HG03025 (cell line): ENCODE measurements at regions not wholly inside any gene's neighbourhood (a gene's known extent, or its start where the extent isn't known, plus 50 kb on each side); places are given as distances from the start of the nearest gene placed in this dataset.

Experiments
- ATAC-seq: cut with Tn5 transposase; IDR thresholded peaks from one replicate; pipeline ENCODE4 v1.9.1; 2021; ENCODE audit warnings: mild to moderate bottlenecking, moderate library complexity; ENCODE audit not compliant: unreplicated experiment, low FRiP score

DNA sequence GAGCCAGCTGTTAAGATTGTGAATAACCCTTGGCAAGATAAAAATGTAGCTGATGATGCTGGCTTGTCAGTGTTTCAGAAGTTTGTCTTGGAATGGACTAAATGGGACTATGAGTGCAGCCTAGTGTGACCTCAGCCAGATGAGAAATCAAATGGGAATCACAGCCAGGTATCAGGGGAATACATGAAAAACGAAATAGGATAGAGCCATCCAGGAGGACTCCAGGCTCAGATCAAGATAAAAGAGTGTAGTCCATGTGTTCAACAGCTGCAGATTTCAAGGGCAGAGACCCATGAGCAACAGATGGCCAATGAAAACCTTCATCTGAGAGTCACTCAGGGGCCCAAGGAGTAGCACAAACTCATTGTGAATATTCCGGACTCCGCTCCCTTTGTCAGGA, 1080.9 kb upstream of the CADM2 start:
- no peak for ATAC-seq

DNA sequence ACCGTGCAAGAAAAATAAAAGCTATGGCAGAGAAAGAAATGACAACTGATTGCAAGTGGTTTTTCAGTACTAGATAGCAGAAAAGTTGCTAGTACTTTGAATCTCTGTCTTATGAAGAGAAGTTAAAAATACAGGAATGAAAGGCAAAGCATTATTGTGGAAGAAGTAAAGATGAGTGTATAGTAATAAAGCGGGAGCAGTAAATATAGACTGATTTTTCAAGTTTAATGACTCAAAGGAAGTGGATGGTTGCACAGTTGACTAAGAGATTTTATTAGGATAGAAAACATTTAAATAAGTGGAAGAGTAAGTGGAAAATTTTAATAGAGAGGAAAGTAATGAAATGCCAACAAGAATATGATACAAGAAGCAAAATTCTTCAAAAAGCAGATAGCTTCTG, 1076.1 kb upstream of the CADM2 start:
- ATAC-seq: no peak

DNA sequence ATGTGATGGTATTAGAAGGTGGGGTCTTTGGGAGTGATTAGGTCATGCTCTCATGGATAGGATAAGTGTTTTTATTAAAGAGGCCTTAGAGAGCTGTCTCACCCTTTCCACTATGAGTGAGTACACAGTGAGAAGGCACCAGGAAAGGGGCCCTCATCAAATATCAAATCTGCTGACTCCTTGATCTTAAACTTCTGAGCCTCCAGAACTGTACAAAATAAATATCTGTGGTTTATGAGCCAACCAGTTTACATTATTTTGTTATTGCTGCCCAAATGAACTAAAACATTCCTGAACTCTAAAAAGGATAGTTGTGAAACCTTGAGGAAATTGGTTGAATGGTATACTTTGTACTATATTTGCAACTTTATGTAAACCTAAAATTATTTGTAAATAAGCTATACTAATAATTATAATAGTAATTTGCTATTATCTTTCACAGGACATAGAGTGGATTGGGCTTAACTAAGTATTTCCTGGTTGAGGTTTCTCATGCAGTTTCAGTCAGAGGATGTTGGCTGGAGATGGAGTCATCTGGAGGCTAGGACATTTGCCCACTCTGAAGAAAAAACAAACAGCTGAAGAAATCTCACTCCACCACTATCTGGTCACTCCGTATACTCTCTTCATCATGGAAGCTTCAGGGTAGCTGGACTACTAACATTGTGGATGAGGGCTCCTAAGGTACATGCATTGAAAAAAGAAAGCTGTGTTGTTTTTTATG, 1068.6 kb upstream of the CADM2 start:
- ATAC-seq: no peak

DNA sequence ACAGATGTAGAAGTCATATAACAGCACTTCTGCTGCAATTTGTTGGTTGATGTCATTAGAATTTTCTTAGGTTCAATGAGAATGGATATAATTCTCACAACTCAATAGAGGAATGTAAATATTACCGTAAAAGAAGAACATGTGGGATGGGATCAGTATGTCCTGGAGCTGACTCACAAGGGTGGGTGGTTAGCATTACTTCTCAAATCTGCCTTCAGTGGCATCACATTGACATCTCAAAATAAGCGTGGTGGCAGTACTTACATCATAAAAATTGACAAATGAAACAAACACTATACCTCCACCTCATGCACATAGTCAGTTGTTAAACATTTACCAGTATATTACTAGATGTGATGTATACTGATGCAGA, 1068.0 kb upstream of the CADM2 start:
- no peak for ATAC-seq

DNA sequence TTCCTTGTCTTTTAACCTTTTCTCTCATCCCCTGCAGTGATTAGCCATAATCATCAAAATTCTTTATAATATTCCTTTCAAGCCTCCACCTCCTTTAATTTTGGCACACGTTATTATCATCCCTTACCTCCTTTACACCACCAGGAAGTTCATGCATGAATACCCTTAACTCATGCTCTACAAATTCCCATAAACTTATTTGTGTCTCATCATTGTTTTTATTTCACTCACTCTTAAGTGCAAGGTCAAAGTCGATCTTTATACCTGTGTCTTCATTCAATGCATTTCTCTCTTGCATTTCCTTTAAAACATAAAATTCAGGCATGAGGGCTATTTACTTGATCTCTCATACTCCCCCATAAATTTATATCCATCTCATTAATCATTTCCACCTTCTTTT, 1064.6 kb upstream of the CADM2 start:
- ATAC-seq: no peak

DNA sequence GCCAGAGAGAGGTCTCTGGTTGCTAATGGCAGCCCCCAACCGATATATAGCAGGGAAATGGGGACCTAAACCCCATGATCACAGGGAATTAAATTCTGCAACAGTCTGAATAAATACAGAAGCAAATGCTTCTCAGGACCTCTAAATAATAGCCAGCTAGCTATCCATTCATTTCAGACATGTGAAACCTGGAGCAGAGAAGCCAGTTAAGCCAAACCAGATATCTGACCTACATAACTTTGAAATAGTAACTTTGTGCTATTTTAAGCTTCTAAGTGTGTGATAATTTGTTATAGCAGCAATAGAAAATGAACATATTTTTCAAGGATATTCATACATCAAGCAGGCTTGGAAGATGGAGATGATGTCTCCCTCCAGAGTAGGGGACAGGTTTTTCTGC, 1062.9 kb upstream of the CADM2 start:
- no peak for ATAC-seq

DNA sequence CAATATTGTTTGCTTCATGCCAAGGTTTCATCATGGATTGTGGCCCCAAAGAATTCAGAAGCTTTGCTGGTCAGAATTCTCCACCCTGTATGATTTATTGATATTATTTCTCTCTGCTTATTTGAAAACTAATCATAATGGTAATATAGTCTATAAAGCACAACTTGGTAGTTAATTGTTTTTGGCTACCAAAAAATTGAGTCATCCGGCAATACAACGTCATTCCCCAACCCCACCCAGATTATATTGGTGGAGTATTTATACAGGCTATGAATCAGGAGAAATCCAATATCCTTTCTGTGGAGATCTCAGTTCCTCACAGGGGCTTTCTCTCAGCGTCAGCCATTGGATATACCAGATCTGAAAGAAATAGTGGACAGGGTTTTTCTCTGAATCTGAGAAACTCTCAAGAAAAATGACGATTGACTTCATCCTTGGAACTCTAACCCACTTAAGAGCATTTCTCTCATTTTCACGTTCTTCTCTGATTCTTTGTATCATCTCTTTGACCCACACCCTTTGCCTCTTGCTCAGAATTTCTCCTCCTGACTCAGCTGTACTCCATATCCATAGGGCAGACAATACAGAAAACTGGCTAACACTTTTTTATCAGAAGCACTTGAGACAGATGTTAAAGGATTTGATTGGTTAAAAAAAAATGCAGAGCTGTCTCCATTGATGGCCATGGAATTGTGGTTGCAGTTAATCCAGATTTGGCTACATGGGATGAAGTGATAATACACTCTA, 1055.8 kb upstream of the CADM2 start:
- ATAC-seq: no peak

DNA sequence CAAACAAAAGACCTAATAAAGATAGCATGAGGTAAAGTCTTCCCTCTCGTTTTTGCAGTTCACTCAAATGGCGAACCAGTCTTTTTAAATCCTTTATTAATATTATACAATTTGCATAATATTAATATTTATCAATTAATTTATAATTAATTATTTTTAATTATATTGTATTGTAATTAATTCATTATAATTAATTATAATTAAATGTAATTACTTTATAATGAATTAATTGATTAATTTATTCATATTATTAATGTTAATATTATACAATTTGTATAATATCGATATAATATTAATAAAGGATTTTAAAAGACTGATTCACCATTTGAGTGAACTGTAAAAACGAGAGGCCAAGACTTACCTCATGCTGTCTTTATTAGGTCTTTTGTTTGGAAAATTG, 1045.4 kb upstream of the CADM2 start:
- no peak for ATAC-seq

DNA sequence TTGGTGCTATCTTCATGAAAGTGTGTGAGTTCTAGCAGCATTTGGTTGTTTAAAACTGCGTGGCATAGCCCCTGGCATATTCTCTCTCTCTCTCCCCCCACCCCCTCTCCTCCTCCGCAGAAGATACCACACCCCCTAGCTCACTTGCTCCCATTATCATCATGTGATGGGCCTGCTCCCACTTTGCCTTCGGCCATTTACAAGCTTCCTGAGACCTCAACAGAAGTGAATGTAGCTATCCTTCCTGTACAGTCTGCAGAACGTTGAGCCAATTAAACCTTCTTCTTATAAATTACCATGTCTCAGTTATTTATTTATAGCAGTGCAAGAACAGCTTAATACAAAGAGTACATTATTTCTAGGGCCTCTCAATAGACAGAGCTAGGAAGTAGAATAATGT, 1032.5 kb upstream of the CADM2 start:
- no peak for ATAC-seq

DNA sequence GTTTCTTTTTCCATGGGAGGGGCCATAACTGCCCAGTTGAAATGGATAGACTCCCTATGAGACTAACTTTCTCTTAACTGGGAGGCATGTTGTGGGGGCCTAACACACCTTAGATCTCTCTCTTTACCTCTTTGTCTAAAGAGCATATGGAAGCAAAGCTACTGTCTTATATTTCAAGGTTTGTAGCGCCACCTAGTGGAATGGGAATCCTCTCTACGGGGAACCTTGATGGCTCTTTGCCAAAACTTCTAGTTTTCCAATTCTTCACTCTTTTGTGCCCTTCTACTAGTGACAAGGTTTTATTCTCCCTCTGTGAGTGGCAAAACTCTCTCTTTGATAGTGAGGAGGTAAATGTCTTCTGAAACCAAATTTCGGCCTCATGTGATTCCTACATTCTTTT, 1030.4 kb upstream of the CADM2 start:
- ATAC-seq: no peak

DNA sequence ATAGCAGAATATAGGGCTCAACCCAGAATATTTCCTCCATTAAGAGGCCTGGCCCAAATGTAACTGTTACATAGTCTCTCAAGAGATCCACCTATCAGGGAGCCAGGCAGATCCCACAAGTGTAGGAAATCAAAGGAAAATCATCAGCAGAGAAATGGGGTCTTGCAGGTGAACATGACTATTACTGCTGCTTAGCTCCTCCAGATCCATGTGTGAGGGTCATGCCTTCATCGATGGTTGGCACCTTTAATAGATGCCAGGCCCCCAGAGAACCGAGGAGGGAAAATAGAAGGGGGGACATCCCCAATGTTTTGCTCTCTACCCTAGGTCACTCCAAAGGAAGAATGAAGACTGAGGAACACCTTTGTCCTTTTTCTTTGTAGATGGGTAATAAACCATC, 1029.9 kb upstream of the CADM2 start:
- no peak for ATAC-seq

DNA sequence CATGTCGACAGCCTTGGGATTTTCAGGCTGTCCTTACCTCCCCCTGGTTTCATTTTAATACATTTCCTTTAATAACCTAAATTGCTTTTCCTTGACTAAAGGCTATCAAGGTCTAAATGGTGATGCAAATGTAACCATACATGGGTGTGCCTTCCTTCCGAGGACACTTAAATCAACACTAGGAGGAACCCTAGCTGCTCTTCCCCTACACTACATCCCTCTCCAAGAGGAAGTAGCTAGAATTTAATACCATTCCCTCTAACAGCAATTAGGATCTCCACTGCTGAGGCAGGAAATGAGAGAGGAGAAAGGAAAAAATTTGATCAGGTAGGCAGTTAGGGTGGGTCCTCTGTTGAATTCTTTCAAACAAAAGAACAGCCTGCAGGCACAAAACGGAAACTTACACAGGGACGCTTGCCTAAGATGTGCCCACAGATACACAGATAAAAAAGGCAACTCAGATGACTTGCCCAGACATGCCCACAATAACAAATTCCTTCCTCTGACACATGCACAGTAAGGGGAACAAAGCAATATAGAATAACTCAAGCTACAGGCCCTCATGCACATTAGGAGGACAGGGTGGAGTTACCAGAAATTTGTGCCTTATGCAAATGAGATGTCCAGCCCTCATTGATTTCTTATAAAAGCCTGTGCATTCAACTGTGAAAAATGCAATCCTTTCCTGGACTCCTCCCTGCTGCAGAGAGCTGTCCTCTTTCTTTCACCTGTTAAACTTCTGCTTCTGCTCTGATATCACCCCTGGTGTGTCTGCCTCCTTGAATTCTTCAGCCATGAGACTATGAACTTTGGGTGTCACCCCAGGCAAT, 1024.4 kb upstream of the CADM2 start:
- ATAC-seq: no peak

DNA sequence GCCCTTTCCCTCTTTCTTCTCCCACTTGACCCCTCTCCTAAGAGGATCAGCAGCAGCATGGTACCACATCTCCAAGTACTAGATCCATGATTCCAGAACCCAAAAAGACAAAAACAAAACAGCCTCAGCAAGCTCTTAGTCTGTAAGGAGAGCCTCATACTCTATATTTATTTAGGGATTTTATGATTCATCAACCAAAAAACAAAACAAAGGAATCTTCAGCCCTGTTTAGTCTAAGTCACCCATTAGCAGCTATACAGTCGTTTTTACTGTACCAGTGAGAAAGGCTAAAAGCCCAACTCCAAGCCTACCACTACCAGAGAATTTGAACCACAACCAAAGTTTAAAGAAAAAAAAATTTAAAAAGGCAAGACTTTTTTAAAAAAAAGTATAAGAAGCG, 1020.3 kb upstream of the CADM2 start:
- no peak for ATAC-seq

DNA sequence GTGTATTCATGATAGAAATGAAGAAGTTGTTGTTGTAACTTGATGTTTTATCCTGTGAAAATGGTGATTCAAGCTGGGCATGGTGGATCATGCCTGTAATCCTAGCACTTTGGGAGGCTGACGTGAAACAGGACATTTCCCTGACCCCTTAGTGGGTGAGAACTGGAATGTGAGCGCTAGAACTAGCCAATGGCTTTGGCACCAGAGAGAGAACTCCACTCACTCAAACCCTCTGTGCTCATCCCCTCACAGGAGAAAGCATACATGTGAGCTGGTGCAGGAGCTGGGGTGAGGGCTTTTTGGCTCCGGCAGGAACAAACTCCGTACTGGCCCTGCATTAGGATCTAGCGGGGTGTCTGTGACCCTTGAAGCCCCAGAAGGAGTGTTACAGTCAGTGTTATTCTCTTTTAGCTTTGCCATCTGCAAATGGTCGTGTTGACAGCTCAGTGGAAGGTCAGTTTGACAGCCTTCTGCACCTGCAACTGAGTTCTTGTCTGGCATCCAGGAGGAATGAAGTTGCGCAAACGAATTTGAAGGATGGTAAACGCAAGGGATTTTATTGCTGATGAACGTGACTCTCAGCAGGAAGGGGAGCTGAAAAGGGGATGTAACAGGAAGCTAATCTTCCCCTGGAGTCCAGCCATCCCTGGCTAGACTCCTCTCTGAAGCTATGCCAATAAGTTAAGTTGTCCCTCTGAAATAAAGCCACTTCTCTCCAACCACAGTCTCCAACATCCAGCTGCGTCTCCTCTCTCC, 1016.6 kb upstream of the CADM2 start:
- ATAC-seq: no peak

DNA sequence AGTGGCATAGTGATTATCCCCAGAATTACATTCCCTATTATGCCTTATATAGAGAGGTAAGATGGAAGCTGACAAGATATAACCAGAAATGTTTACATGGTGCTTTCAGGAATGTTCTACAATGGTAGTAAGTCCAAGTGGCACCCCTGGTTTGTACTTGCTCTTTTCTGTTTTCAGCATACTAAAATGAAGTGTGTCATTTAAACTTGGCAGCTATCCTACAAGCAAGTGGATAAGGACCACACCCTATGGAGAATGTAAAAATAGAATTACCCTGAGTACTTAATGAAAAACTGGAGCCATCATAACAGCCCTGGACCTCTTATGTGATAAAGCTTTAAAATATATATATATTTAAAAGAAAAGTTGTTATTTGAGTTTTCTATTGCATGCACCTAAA, 1012.7 kb upstream of the CADM2 start:
- no peak for ATAC-seq

DNA sequence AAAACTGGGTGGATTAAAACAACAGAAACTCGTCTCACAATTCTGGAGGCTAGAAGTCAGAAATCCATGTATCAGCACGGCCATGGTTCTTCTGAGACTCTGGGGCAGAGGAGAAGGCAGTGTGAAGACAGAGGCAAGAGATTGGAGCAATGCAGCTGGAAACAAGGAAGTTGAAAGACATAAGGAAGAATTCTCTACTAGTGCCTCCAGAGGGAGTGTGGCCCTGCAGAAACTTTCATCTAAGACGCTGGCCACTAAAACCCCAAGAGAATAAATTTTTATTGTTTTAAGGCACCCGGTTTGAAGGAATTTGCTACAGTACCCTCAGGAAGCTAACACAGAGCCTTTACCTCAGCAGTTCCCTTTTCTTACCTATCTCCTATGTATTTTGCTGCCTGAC, 1012.2 kb upstream of the CADM2 start:
- no peak for ATAC-seq

DNA sequence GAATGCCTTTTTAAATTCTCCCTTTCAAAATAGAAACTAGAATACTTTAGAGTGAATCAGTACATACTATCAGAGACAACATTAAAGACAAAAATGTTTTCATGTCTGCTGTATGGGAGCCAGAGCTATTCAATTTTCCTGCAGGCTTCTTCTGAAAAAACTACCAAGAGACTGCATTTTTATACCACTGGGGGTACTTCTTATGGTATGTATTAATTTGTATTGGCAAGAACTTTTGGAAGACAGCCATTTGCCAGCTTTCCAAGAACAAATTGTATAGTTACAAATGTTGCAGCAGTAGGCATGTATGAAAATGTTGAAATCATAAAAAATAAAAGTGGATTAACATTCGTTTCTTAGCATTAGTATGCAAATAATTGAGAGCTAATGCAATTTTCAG, 1010.0 kb upstream of the CADM2 start:
- ATAC-seq: no peak

DNA sequence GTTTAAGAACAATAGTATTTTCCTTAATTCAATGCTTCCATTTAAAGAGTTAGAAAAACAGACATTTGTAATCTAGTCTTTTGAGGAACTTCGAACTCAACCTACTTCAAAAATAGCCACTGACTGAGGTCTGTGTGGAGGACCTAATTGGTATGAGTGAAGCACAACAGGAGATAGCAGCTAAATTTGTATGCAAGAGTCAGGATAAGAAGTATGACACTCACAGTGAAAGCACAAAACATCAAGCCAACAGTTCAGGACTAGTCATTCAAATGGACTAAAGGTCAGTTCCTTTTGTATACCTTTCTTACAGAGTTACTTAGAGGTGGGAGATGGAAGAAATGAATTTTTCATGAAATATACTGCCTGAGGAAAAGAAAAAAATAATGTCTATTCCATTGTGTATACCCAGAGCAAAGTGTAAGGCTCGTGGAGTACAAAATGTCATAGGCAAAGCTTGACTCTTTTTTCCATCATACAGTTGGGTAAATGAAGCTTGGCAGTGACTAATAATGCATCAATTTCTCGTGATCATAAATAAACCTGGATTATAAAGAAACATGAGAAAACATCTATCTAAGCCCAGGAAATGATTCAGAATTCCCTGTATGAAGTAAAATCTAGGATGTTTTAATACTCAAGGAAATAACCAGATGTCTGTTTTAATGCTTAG, 1005.2 kb upstream of the CADM2 start:
- ATAC-seq: no peak

DNA sequence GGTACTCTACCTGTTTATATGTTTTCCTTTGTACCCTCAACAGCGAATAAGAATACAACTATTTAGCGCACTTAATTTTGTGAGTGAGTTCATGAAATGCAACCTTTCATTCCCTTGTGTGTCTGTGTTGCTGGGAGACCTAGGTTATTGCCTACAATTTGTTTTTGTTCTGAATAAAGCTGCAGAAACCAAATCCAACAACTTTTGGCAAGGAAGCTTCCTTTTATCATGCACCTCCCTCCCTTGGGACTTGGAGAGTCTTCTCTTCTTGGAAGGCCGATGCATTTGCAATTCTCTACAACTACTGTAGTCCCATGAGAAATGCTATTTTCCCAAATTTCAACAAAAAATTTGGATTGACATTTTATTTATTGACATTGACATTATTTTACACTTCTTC, 1002.4 kb upstream of the CADM2 start:
- ATAC-seq: no peak

DNA sequence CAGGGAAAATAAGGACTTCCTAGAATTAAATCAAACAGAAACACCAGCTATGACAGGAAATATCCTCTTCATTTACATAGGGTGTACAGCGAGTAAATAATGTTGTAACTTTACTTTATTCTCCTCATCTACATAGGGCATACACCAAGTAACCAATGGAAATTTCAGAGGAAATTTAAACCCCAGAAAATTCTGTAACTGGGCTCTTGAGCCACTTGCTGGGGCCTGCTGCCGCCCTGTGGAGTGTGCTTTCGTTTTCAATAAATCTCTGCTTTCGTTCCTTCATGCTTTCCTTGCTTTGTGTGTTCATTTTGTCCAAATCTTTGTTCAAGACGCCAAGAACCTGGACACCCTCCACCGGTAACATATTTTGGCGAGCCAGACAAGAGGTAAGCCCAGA, 990.4 kb upstream of the CADM2 start:
- no peak for ATAC-seq
